Activated CD8-positive, alpha-beta memory T cell treated with anti-CD3 and anti-CD28 coated beads, Interleukin-2, amount 10 ng/mL, durations not matched to agents 7 days and 5 days (primary cell): ENCODE measurements at regions not wholly inside any gene's neighbourhood (a gene's known extent, or its start where the extent isn't known, plus 50 kb on each side); places are given as distances from the start of the nearest gene placed in this dataset. TPM values are rescaled to one million over a fixed set of nuclear protein-coding genes. Genes with fewer than 3 reads are reported as not detected.

Experiments
- ATAC-seq: fragments of 150-1000 bp; cut with Tn5 transposase; one replicate; pipeline ENCODE4 v1.10.0; 2021; ENCODE audit warnings: moderate library complexity
- CTCF ChIA-PET: fragments of 350-600 bp; sonication (Branson Sonifier 250); formaldehyde crosslinking; loops from one replicate; lab custom pipeline; 2021; ENCODE audit warnings: antibody characterized with exemption; lab: Charles Lee
- DNase-seq: peaks from one replicate; pipeline ENCODE4 v3.0.0-alpha.2; 2020
- H3K27ac Mint-ChIP-seq: one replicate; pipeline ENCODE4 v1.8.0; 2021; ENCODE audit warnings: mild to moderate bottlenecking, mixed read lengths
- H3K27me3 Mint-ChIP-seq: one replicate; pipeline ENCODE4 v1.8.0; 2021; ENCODE audit warnings: mixed read lengths
- H3K36me3 Mint-ChIP-seq: one replicate; pipeline ENCODE4 v1.8.0; 2021; ENCODE audit warnings: mild to moderate bottlenecking, mixed read lengths
- H3K4me1 Mint-ChIP-seq: one replicate; pipeline ENCODE4 v1.8.0; 2021; ENCODE audit warnings: mixed read lengths
- H3K4me3 Mint-ChIP-seq: one replicate; pipeline ENCODE4 v1.8.0; 2021; ENCODE audit warnings: mild to moderate bottlenecking, moderate library complexity, mixed read lengths
- H3K9me3 Mint-ChIP-seq: one replicate; pipeline ENCODE4 v1.8.0; 2022; ENCODE audit warnings: low read depth, mixed read lengths
- microRNA-seq: library from miRNA; unstranded; fragments of <30 nt; microRNA quantifications from one replicate; pipeline ENCODE4 v1.2.0, GENCODE V29; 2022

DNA sequence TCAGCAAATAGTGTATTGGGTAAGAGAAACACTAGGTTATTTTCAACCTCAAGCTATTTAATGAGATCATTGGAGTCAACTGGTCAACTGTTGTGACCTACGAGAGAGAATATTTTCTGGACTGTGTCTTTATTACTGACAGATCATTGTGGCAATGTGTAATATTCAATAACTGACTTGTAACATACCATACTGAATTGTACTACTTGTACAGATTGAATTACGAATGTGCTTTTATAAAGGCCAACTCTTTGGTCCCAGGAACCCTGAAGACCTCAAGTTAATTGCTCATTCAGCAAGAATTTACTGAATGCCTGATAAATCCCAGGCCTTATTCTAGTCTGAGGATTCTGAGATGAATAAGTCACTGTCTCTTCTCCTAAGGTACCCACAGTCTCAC lies 56.1 kb upstream of the CAMK1G start:
- DNase-seq: no peak
- CTCF ChIA-PET: no interaction called here
- Mint-ChIP-seq H3K36me3 (no peaks in the 10 kb centered on the region), H3K27ac (no peak overlapping the region), H3K27me3 (peaks cover 40% of the 10 kb centered on the region), H3K4me1 (no peaks in the 10 kb centered on the region), H3K9me3 (no peaks in the 10 kb centered on the region), H3K4me3 (no peak overlapping the region)
- no peak for ATAC-seq

DNA sequence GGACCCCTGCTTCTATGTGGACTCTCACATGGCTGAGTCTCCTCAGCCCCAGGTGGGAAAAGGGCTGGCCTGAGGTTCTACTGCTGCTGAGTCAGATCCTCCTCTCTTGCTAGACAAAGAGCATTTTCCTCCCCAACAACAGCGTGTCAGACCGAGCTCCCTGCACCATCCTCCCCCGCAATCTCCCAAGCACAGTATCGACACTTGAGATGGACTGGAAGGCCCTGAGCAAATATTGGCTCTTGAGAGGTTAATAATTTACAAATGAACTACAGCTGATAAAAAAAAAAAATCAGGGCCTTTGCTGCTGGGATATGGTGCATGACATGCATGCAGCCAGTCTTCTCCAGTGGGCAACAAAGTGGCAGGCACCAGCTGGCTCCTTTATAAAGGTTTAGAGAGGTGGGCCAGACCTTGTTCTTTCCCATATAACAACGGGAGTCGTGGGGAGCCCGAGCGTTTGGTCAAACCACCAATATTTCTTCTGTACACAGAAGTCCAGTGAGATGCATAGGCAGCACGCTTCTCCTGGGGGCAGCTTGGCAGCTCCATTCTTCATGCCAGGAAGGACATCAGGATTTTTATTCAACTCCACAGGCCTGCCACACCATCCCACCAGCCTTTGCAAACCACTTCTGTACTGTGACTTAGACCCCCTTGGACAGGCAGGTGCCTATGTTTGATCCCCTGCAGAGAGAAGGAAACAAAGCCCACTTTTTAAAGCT lies 55.4 kb upstream of the CAMK1G start:
- CTCF ChIA-PET: no interaction called here
- Mint-ChIP-seq H3K36me3 (no peaks in the 10 kb centered on the region), H3K27ac (no peak overlapping the region), H3K4me3 (no peak overlapping the region), H3K9me3 (no peaks in the 10 kb centered on the region), H3K4me1 (no peaks in the 10 kb centered on the region), H3K27me3 (peaks cover 42% of the 10 kb centered on the region)
- DNase-seq: no peak
- ATAC-seq: no peak

DNA sequence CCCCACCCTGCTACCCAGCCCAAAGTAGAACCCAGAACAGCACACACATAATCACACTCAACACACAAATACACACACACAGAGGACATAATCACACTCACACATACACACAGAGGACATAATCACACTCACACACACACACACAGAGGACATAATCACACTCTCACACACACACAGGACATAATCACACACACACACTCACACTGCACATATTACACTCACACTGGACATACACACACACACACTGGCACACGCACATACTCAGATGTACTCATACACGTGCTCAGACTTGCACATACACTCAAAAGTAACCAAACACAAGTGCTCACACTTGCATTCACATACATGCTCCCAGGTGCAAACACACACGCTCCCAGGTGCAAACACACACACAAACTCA lies 54.3 kb upstream of the CAMK1G start:
- no peaks in the 10 kb centered on the region for H3K36me3 Mint-ChIP-seq
- H3K27ac Mint-ChIP-seq: no peak overlapping the region
- ATAC-seq: no peak
- H3K27me3 Mint-ChIP-seq: peaks cover 33% of the 10 kb centered on the region
- CTCF ChIA-PET: no interaction called here
- DNase-seq: no peak
- no peaks in the 10 kb centered on the region for H3K4me1 Mint-ChIP-seq
- no peak overlapping the region for H3K4me3 Mint-ChIP-seq
- H3K9me3 Mint-ChIP-seq: no peaks in the 10 kb centered on the region

DNA sequence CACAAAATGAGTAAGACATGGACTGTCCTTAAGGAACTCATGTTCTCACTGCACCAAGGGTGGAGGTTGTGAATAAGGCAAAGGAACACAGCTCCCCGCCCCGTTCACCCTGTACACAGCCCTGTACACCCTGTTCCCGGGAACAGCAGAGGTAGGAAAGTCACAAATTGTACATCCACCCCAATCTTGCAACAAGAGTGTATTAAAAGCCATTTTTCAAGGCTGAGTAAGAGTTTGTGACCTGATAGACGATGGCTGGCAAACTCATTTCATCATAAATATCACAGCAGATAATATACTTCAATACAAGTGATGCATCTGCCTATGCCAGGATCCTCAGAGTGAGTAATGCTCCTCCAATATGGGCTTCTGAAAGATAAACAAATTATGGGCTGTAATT lies 52.5 kb upstream of the CAMK1G start:
- DNase-seq (no peak), ATAC-seq (no peak)
- no peak overlapping the region for H3K4me3 Mint-ChIP-seq
- H3K27me3 Mint-ChIP-seq: peaks cover 33% of the 10 kb centered on the region
- H3K9me3 Mint-ChIP-seq: no peaks in the 10 kb centered on the region
- no peaks in the 10 kb centered on the region for H3K36me3 Mint-ChIP-seq
- CTCF ChIA-PET: no interaction called here
- no peaks in the 10 kb centered on the region for H3K4me1 Mint-ChIP-seq
- no peak overlapping the region for H3K27ac Mint-ChIP-seq

DNA sequence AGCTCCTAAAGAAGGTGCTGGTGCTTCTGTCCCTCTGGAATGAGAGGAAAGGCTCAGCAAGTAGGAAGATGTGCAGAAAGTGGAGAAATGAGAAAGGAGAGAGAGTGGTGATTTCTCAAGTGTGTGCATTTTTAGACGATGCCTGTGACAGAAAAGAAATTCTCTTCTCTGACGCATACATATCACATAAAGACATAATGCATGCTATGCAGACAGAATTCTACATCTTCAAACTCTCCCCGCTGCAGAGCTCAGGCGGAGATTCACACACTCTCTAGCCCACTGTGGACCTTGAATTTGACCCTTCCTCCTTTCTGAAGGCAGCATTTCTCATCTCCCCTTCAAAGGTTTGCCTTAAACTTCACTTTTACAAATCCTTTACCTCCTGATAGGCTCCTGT lies 52.0 kb upstream of the CAMK1G start:
- no peaks in the 10 kb centered on the region for H3K36me3 Mint-ChIP-seq
- H3K27ac Mint-ChIP-seq: no peak overlapping the region
- H3K27me3 Mint-ChIP-seq: peaks cover 36% of the 10 kb centered on the region
- DNase-seq: no peak
- H3K9me3 Mint-ChIP-seq: no peaks in the 10 kb centered on the region
- CTCF ChIA-PET: no interaction called here
- no peaks in the 10 kb centered on the region for H3K4me1 Mint-ChIP-seq
- ATAC-seq: no peak
- H3K4me3 Mint-ChIP-seq: no peak overlapping the region

Small RNA genes in the stretch of these regions (microRNA-seq; reads per million reads assigned to microRNA genes)
- not detected for gene MIR205
